AG04450 (cell line): ENCODE measurements at regions not wholly inside any gene's neighbourhood (a gene's known extent, or its start where the extent isn't known, plus 50 kb on each side); places are given as distances from the start of the nearest gene placed in this dataset.
"Not testable (repeated sequence)": the region's sequence is repeated elsewhere in the genome, so short reads cannot be mapped to it uniquely, and the experiment has no call there.

Source experiments
- CTCF ChIA-PET: fragments of 300-600, 350-600 bp; formaldehyde crosslinking; extraction: SDS; loops from one replicate; lab custom pipeline; 2022; ENCODE audit warnings: antibody characterized with exemption, inconsistent platforms; lab: Charles Lee
- POLR2A ChIA-PET: fragments of 350-600 bp; formaldehyde crosslinking; extraction: SDS; loops from one replicate; lab custom pipeline; 2021; ENCODE audit warnings: antibody characterized with exemption, inconsistent platforms; lab: Yijun Ruan, JAX
- DNase-seq: peaks from one replicate; pipeline ENCODE4 v3.0.0-alpha.2; 2011; ENCODE audit warnings: low read depth, low spot score
- H3K27ac ChIP-seq: one replicate; pipeline ENCODE4 v1.5.1; 2012; ENCODE audit warnings: low read depth, low read length, control low read depth
- H3K27me3 ChIP-seq: one replicate; pipeline ENCODE4 v1.6.0; 2012; ENCODE audit warnings: low read length; ENCODE audit not compliant: control insufficient read depth, insufficient read depth
- H3K4me3 ChIP-seq: 2 replicates; pipeline ENCODE4 v1.5.1; 2011; ENCODE audit warnings: mild to moderate bottlenecking, low read depth, low read length, control low read depth
- H3K9me3 ChIP-seq: 2 replicates; pipeline ENCODE4 v1.5.1; 2012; ENCODE audit warnings: low read length; ENCODE audit not compliant: control insufficient read depth, insufficient read depth
- TF ChIP-seq, protein P1 (sequence below): IDR thresholded peaks from 2 replicates; pipeline ENCODE4 v1.5.1; 2011; ENCODE audit warnings: low read depth, low read length, control low read depth, inconsistent platforms

- POLR2A ChIA-PET: no interaction called here
- CTCF ChIA-PET: no interaction called here
- DNase-seq: no peak
- no peak overlapping the region for H3K27ac ChIP-seq
- no peaks in the 10 kb centered on the region for H3K27me3 ChIP-seq
- H3K4me3 ChIP-seq: no peak overlapping the region
- no peaks in the 10 kb centered on the region for H3K9me3 ChIP-seq
- TF ChIP-seq, protein P1, sequence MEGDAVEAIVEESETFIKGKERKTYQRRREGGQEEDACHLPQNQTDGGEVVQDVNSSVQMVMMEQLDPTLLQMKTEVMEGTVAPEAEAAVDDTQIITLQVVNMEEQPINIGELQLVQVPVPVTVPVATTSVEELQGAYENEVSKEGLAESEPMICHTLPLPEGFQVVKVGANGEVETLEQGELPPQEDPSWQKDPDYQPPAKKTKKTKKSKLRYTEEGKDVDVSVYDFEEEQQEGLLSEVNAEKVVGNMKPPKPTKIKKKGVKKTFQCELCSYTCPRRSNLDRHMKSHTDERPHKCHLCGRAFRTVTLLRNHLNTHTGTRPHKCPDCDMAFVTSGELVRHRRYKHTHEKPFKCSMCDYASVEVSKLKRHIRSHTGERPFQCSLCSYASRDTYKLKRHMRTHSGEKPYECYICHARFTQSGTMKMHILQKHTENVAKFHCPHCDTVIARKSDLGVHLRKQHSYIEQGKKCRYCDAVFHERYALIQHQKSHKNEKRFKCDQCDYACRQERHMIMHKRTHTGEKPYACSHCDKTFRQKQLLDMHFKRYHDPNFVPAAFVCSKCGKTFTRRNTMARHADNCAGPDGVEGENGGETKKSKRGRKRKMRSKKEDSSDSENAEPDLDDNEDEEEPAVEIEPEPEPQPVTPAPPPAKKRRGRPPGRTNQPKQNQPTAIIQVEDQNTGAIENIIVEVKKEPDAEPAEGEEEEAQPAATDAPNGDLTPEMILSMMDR: no peak
Measured at GRCh38 chr10:64773357-64773756, 1252.2 kb downstream of the REEP3 start.

GRCh38 chr10:64784451-64784850, 1263.2 kb downstream of the REEP3 start:
- CTCF ChIA-PET, POLR2A ChIA-PET, H3K4me3 ChIP-seq, H3K27ac ChIP-seq, DNase-seq, H3K27me3 ChIP-seq: not testable (repeated sequence)
- H3K9me3 ChIP-seq: peaks cover 10% of the 10 kb centered on the region; the same call in 1 of the 2 replicates

GRCh38 chr10:64785816-64786215, 1264.6 kb downstream of the REEP3 start:
- ChIA-PET CTCF (no interaction called here), POLR2A (no interaction called here)
- TF ChIP-seq, protein P1: no peak
- Histone ChIP-seq H3K27me3 (no peaks in the 10 kb centered on the region), H3K9me3 (peaks cover 10% of the 10 kb centered on the region; the same call in 1 of the 2 replicates), H3K27ac (no peak overlapping the region), H3K4me3 (no peak overlapping the region)
- no peak for DNase-seq

DNA sequence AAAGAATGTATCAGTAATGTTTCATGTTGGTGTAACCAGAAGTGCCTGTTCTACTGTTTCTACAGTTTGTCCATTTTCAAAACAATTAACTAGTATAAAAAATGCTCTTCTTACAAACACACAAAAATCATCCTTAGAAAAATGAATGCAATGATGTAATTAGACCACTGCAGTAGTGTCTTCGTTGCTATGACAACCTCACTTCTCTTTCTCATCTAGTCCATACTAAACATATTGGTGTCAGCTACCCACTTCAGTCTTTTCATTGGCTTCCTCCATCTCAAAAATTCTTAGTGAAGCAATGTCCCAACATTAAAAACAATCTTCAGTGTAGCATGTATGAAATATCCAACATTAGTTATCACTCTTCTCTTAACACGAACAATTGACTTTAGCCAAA, 1265.8 kb downstream of the REEP3 start:
- Histone ChIP-seq H3K27ac (no peak overlapping the region), H3K4me3 (no peak overlapping the region), H3K9me3 (peaks cover 10% of the 10 kb centered on the region; the same call in 1 of the 2 replicates), H3K27me3 (no peaks in the 10 kb centered on the region)
- DNase-seq: no peak
- ChIA-PET POLR2A (no interaction called here), CTCF (no interaction called here)
- TF ChIP-seq, protein P1: no peak

DNA sequence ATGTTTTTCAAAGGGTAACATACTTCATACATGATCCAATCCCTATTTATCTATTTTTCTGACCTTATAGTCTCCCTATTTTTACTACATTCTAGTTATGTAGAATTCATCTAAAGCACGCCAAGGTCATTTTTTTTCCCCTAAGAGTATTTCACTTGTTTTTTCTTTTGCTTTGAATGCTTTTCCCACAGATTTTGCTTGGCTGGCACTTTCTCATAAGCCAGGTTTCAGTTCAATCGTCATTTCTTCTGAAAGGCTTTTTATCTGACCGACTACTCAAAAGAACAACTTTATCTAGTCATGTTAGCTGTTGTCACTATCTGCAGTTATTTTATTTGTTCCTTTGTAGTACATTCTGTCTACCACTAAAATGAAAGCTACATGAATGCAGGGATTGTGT, 1274.6 kb downstream of the REEP3 start:
- ChIA-PET CTCF (no interaction called here), POLR2A (no interaction called here)
- H3K9me3 ChIP-seq: peaks cover 3% of the 10 kb centered on the region
- no peak overlapping the region for H3K4me3 ChIP-seq
- DNase-seq: no peak
- no peaks in the 10 kb centered on the region for H3K27me3 ChIP-seq
- H3K27ac ChIP-seq: no peak overlapping the region
- TF ChIP-seq, protein P1: no peak

DNA sequence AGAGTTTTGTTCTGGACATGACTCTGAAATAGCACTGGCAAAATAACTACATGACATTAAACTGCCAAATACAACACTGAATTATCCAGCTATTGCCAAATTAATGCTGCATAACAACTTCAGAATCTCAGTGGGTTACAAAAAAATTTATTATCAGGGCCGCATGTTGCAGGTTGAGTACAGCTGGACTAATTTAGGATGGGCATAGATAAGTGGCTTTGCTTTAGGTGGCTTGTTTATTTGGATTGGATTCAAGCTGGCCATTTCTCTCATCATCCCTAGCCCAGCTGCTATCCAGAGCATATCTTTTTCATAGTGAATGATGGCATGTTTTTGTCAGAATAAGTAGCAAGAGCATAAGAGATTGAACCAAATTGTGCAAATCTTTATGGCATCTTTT, 1277.1 kb downstream of the REEP3 start:
- TF ChIP-seq, protein P1: no peak
- Histone ChIP-seq H3K9me3 (peaks cover 6% of the 10 kb centered on the region), H3K27ac (no peak overlapping the region), H3K27me3 (no peaks in the 10 kb centered on the region), H3K4me3 (no peak overlapping the region)
- CTCF ChIA-PET: no interaction called here
- DNase-seq: no peak
- POLR2A ChIA-PET: no interaction called here

GRCh38 chr10:64808233-64808632, 1287.0 kb downstream of the REEP3 start:
- POLR2A ChIA-PET, H3K9me3 ChIP-seq, CTCF ChIA-PET, H3K27ac ChIP-seq, DNase-seq, H3K4me3 ChIP-seq, H3K27me3 ChIP-seq: not testable (repeated sequence)

- H3K27ac ChIP-seq, CTCF ChIA-PET, DNase-seq, POLR2A ChIA-PET, H3K27me3 ChIP-seq, H3K9me3 ChIP-seq, H3K4me3 ChIP-seq: not testable (repeated sequence)
Measured at GRCh38 chr10:64810046-64810445, 1288.8 kb downstream of the REEP3 start.
